Neural cell (in vitro differentiated cells): ENCODE measurements at regions not wholly inside any gene's neighbourhood (a gene's known extent, or its start where the extent isn't known, plus 50 kb on each side); places are given as distances from the start of the nearest gene placed in this dataset.

Experiments
- EP300 ChIP-seq: fragments of 450-650 bp; conservative IDR thresholded peaks from 2 replicates; pipeline ENCODE4 v1.6.1; 2014; ENCODE audit warnings: antibody characterized with exemption, mild to moderate bottlenecking, moderate library complexity; ENCODE audit not compliant: poor library complexity, severe bottlenecking
- EZH2 ChIP-seq: fragments of 200-600, 300-800 bp; shearing (Covaris generic), sonication (generic); IDR thresholded peaks from 2 replicates; pipeline ENCODE4 v1.6.1; 2014; ENCODE audit warnings: antibody characterized with exemption, low read length, borderline replicate concordance, mild to moderate bottlenecking; ENCODE audit not compliant: insufficient read depth, poor library complexity, severe bottlenecking
- MXI1 ChIP-seq: fragments of 450-650 bp; conservative IDR thresholded peaks from 2 replicates; pipeline ENCODE4 v1.6.1; 2014; ENCODE audit warnings: antibody characterized with exemption, mild to moderate bottlenecking; ENCODE audit not compliant: poor library complexity, severe bottlenecking
- POLR2AphosphoS5 ChIP-seq: IDR thresholded peaks from 2 replicates; pipeline ENCODE4 v1.6.1; 2012
- RAD21 ChIP-seq: fragments of 450-650 bp; conservative IDR thresholded peaks from 2 replicates; pipeline ENCODE4 v1.6.1; 2014; ENCODE audit warnings: antibody characterized with exemption, mild to moderate bottlenecking, moderate library complexity
- SMC3 ChIP-seq: fragments of 450-650 bp; conservative IDR thresholded peaks from 2 replicates; pipeline ENCODE4 v1.6.1; 2014; ENCODE audit warnings: antibody characterized with exemption, mild to moderate bottlenecking, moderate library complexity; ENCODE audit not compliant: poor library complexity
- TAF1 ChIP-seq: IDR thresholded peaks from 2 replicates; pipeline ENCODE4 v1.6.1; 2012; ENCODE audit warnings: low read depth
- TF ChIP-seq, protein P1 (sequence below): IDR thresholded peaks from 2 replicates; pipeline ENCODE4 v1.6.1; 2012; ENCODE audit warnings: borderline replicate concordance
- TF ChIP-seq, protein P2 (sequence below): fragments of 450-650 bp; IDR thresholded peaks from 2 replicates; pipeline ENCODE4 v1.5.1; 2014; ENCODE audit warnings: antibody characterized with exemption, mild to moderate bottlenecking, moderate library complexity; ENCODE audit not compliant: poor library complexity, severe bottlenecking

DNA sequence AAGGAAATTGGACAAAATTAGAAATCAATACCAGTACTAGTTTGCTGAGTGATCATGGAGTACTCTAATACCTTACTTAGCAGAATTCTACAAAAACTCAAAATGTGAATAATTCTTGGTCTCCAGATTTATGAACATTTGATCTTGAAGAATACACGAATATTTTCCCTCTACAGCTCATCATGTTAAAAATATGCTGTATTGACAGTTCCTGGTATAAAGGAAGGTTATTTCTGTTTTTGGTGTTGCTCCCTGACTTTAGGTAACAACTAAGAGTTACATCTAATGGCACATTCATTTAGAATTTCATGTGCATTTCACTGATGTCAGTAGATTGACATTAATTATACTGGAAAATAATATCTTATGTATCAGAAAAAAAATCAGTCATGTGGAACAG, 479.2 kb upstream of the PKDCC start:
- TF ChIP-seq, protein P1, sequence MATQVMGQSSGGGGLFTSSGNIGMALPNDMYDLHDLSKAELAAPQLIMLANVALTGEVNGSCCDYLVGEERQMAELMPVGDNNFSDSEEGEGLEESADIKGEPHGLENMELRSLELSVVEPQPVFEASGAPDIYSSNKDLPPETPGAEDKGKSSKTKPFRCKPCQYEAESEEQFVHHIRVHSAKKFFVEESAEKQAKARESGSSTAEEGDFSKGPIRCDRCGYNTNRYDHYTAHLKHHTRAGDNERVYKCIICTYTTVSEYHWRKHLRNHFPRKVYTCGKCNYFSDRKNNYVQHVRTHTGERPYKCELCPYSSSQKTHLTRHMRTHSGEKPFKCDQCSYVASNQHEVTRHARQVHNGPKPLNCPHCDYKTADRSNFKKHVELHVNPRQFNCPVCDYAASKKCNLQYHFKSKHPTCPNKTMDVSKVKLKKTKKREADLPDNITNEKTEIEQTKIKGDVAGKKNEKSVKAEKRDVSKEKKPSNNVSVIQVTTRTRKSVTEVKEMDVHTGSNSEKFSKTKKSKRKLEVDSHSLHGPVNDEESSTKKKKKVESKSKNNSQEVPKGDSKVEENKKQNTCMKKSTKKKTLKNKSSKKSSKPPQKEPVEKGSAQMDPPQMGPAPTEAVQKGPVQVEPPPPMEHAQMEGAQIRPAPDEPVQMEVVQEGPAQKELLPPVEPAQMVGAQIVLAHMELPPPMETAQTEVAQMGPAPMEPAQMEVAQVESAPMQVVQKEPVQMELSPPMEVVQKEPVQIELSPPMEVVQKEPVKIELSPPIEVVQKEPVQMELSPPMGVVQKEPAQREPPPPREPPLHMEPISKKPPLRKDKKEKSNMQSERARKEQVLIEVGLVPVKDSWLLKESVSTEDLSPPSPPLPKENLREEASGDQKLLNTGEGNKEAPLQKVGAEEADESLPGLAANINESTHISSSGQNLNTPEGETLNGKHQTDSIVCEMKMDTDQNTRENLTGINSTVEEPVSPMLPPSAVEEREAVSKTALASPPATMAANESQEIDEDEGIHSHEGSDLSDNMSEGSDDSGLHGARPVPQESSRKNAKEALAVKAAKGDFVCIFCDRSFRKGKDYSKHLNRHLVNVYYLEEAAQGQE = no peak
- TF ChIP-seq, protein P2, sequence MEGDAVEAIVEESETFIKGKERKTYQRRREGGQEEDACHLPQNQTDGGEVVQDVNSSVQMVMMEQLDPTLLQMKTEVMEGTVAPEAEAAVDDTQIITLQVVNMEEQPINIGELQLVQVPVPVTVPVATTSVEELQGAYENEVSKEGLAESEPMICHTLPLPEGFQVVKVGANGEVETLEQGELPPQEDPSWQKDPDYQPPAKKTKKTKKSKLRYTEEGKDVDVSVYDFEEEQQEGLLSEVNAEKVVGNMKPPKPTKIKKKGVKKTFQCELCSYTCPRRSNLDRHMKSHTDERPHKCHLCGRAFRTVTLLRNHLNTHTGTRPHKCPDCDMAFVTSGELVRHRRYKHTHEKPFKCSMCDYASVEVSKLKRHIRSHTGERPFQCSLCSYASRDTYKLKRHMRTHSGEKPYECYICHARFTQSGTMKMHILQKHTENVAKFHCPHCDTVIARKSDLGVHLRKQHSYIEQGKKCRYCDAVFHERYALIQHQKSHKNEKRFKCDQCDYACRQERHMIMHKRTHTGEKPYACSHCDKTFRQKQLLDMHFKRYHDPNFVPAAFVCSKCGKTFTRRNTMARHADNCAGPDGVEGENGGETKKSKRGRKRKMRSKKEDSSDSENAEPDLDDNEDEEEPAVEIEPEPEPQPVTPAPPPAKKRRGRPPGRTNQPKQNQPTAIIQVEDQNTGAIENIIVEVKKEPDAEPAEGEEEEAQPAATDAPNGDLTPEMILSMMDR = no peak
- TF ChIP-seq POLR2AphosphoS5 (no peak), MXI1 (no peak), SMC3 (no peak), EP300 (no peak), EZH2 (no peak), RAD21 (no peak), TAF1 (no peak)
